ENCODE measurements at regions not wholly inside any gene's neighbourhood (a gene's known extent, or its start where the extent isn't known, plus 50 kb on each side); places are given as distances from the start of the nearest gene placed in this dataset.

- TF ChIP-seq CTCF (IDR thresholded peaks at IDR 0.05) (no peak), POLR2A (IDR thresholded peaks at IDR 0.05) (no peak)
These were observed 88.3 kb upstream of the MBOAT2 start for GRCh38 chr2:9091811-9092210.

All from testis (tissue), 2 donors.